Uterus (tissue), 3 donors: ENCODE measurements at regions not wholly inside any gene's neighbourhood (a gene's known extent, or its start where the extent isn't known, plus 50 kb on each side); places are given as distances from the start of the nearest gene placed in this dataset.

Experiments
- DNase-seq, 2 donors: peaks; one replicate each; pipeline ENCODE4 v3.0.0-alpha.2; 2019 to 2020
- H3K27ac ChIP-seq, 2 donors: fragments of 200-600 bp; sonication (generic); 1 replicate in 1 of 2; 2 replicates in 1 of 2; pipeline ENCODE4 v1.5.1; 2016 to 2018
- H3K27me3 ChIP-seq, 2 donors: fragments of 200-600 bp; sonication (generic); one replicate each; pipeline ENCODE4 v1.5.1; 2018 to 2019; ENCODE audit warnings: control low read depth in 1 of 2
- H3K36me3 ChIP-seq, 2 donors: fragments of 200-600 bp; sonication (generic); one replicate each; pipeline ENCODE4 v1.5.1; 2019; ENCODE audit warnings: control low read depth in 1 of 2
- H3K4me1 ChIP-seq, 2 donors: fragments of 200-600 bp; sonication (generic); one replicate each; pipeline ENCODE4 v1.5.1; 2018 to 2019; ENCODE audit warnings: control low read depth in 1 of 2
- H3K4me3 ChIP-seq, 2 donors: fragments of 200-600 bp; sonication (generic); 1 replicate in 1 of 2; 2 replicates in 1 of 2; pipeline ENCODE4 v1.5.1; 2018 to 2019; ENCODE audit warnings: mild to moderate bottlenecking in 1 of 2
- H3K9me3 ChIP-seq, 2 donors: fragments of 200-600 bp; sonication (generic); one replicate each; pipeline ENCODE4 v1.5.1; 2019; ENCODE audit warnings: control low read depth in 1 of 2
- CTCF ChIP-seq, 4 experiments: fragments of 200-600 bp in 2 of 4; fragments of 450-650 bp in 2 of 4; sonication (generic) in 2 of 4; IDR thresholded peaks; one replicate each; pipeline ENCODE4 v1.5.1; 2016 to 2019; ENCODE audit warnings: antibody characterized with exemption in 4 of 4, mild to moderate bottlenecking in 2 of 4, moderate library complexity in 1 of 4
- POLR2A ChIP-seq, 2 donors: fragments of 450-650 bp; IDR thresholded peaks; one replicate each; pipeline ENCODE4 v1.6.1; 2016; ENCODE audit warnings: antibody characterized with exemption in 2 of 2, mild to moderate bottlenecking in 1 of 2, moderate library complexity in 1 of 2
- intact Hi-C: fragments of 100-400 bp; cut with DNase I; formaldehyde crosslinking; loops from one replicate; pipeline ENCODE4 v1.15.1; 2023; ENCODE audit warnings: low total_unique reads
- donor health status: DM: yes; HTN: yes; CAD: no.

DNA sequence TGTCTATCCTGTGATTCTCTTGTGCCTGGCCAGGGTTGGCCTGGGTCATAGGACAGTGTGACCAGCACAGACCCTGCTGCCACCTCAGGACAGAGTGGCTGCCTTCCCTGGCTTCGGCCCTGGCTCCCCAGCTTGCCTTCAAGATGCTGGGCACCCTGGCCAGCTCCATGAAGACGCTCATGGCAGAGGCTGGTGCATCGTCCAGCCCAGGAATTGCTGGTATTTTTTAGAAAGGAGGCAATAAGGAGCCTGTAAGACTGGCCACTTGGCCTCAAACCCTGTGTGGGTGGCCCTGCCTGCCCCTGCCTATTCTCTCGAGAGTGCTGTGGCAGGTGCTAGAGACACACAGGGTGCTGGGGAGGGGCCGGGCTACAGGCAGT, 70.4 kb upstream of the ACTRT2 start:
- intact Hi-C loops = no loop called here

GRCh38 chr1:2951856-2952255, 69.4 kb upstream of the ACTRT2 start:
- no peaks in the 10 kb centered on the region for H3K4me1 ChIP-seq
- H3K36me3 ChIP-seq = no peaks in the 10 kb centered on the region
- no peak for TF ChIP-seq POLR2A (IDR thresholded peaks at IDR 0.05)
- intact Hi-C loops = no loop called here
- H3K9me3 ChIP-seq = no peaks in the 10 kb centered on the region
- DNase-seq = no peak
- no peak overlapping the region for H3K27ac ChIP-seq
- H3K4me3 ChIP-seq = no peak overlapping the region
- H3K27me3 ChIP-seq = no peaks in the 10 kb centered on the region

More for the DNA sequence above, 70.4 kb upstream of the ACTRT2 start:
- no peaks in the 10 kb centered on the region for H3K36me3 ChIP-seq
- TF ChIP-seq POLR2A (IDR thresholded peaks at IDR 0.05) (no peak), CTCF (IDR thresholded peaks at IDR 0.05) (no peak)
- no peak for DNase-seq
- H3K27ac ChIP-seq = no peak overlapping the region
- H3K27me3 ChIP-seq = no peaks in the 10 kb centered on the region
- H3K4me1 ChIP-seq = no peaks in the 10 kb centered on the region
- no peaks in the 10 kb centered on the region for H3K9me3 ChIP-seq
- H3K4me3 ChIP-seq = no peak overlapping the region

DNA sequence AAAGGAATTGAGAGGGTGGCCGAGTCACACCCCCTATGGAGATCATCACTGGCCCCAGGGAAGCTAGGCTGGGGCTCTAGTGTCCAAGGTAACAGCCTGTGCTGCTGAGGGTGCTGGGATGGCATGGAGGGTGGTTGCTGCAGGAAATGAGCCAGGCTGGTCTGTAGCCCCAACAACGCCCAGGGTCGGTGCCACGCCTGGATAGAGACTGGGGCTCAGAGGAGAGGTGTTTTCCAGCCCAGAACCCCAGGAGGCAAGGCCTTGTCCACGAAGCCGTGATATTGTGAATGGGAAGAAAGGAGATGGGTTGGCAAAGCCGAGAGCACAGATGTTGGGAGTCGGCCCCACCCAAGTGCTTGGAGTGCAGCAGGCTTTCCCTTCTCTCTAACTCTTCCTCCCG, 68.9 kb upstream of the ACTRT2 start:
- Histone ChIP-seq H3K4me3 (no peak overlapping the region), H3K4me1 (no peaks in the 10 kb centered on the region), H3K27ac (no peak overlapping the region), H3K9me3 (no peaks in the 10 kb centered on the region), H3K27me3 (no peaks in the 10 kb centered on the region), H3K36me3 (no peaks in the 10 kb centered on the region)
- no peak for DNase-seq
- intact Hi-C loops = no loop called here
- no peak for TF ChIP-seq POLR2A (IDR thresholded peaks at IDR 0.05)
- TF ChIP-seq CTCF (IDR thresholded peaks at IDR 0.05) = no peak

GRCh38 chr1:2952992-2953391, 68.3 kb upstream of the ACTRT2 start:
- intact Hi-C loops = no loop called here
- H3K4me3 ChIP-seq = no peak overlapping the region
- H3K27me3 ChIP-seq = no peaks in the 10 kb centered on the region
- H3K36me3 ChIP-seq = no peaks in the 10 kb centered on the region
- TF ChIP-seq POLR2A (IDR thresholded peaks at IDR 0.05) (no peak), CTCF (IDR thresholded peaks at IDR 0.05) (no peak)
- no peaks in the 10 kb centered on the region for H3K4me1 ChIP-seq
- no peaks in the 10 kb centered on the region for H3K9me3 ChIP-seq
- H3K27ac ChIP-seq = no peak overlapping the region
- DNase-seq = no peak

DNA sequence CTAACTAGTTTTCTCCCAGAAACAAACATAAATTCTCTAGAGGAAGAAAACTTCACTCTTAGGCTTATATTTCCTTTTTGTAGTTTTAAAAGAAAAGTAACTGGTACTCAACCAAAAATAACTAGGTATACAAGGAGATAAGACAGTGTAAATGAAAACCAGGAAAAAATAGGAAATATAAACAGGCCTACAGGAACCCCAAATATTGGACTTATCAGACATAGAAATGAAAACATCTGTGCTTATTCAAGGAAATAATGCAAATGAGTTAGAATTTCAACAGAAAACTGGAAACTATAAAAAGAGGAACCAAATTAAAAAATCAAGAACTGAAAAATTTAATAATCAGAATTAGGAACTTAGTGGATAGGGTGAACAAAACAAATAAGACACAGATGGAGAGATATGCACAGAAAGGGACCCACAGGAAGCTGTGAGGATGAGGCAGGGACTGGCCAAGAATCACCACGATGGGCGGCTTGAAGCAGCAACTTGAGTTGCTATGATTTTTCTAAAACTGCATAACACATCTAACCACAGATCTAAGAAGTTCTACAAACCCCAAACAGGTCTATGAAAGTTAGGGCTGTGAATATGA, 67.5 kb upstream of the ACTRT2 start:
- Histone ChIP-seq H3K4me1 (no peaks in the 10 kb centered on the region), H3K27ac (no peak overlapping the region), H3K36me3 (no peaks in the 10 kb centered on the region), H3K4me3 (no peak overlapping the region), H3K9me3 (no peaks in the 10 kb centered on the region), H3K27me3 (no peaks in the 10 kb centered on the region)
- intact Hi-C loops = no loop called here
- DNase-seq = no peak
- no peak for TF ChIP-seq POLR2A (IDR thresholded peaks at IDR 0.05)
- TF ChIP-seq CTCF (IDR thresholded peaks at IDR 0.05) = no peak

GRCh38 chr1:2955652-2956051, 65.6 kb upstream of the ACTRT2 start:
- Histone ChIP-seq H3K36me3 (no peaks in the 10 kb centered on the region), H3K9me3 (no peaks in the 10 kb centered on the region), H3K4me3 (no peak overlapping the region), H3K4me1 (no peaks in the 10 kb centered on the region), H3K27me3 (no peaks in the 10 kb centered on the region), H3K27ac (no peak overlapping the region)
- TF ChIP-seq POLR2A (IDR thresholded peaks at IDR 0.05) (no peak), CTCF (IDR thresholded peaks at IDR 0.05) (no peak)
- intact Hi-C loops = no loop called here
- no peak for DNase-seq
